ENCODE measurements at regions not wholly inside any gene's neighbourhood (a gene's known extent, or its start where the extent isn't known, plus 50 kb on each side); places are given as distances from the start of the nearest gene placed in this dataset.

- DNase-seq, result peak; percentile 4
These were observed 192.7 kb downstream of the FGFR2 start for GRCh38 chr10:121405549-121405948.

- no peak for DNase-seq
These were observed 192.3 kb downstream of the FGFR2 start for GRCh38 chr10:121405953-121406352.

- DNase-seq, result no peak
These were observed 191.3 kb downstream of the FGFR2 start for GRCh38 chr10:121406823-121407545.

GRCh38 chr10:121409466-121410104, 188.7 kb downstream of the FGFR2 start:
- DNase-seq, result no peak

- no peak for DNase-seq
These were observed 187.2 kb downstream of the FGFR2 start for GRCh38 chr10:121411004-121411403.

GRCh38 chr10:121413951-121414350, 184.3 kb downstream of the FGFR2 start:
- DNase-seq, result no peak

- no peak for DNase-seq
These were observed 183.7 kb downstream of the FGFR2 start for GRCh38 chr10:121414366-121415062.

- no peak for DNase-seq
These were observed 183.2 kb downstream of the FGFR2 start for GRCh38 chr10:121415063-121415399.

- no peak for DNase-seq
These were observed 182.2 kb downstream of the FGFR2 start for GRCh38 chr10:121416071-121416470.

GRCh38 chr10:121417298-121417697, 180.9 kb downstream of the FGFR2 start:
- DNase-seq, result no peak

GRCh38 chr10:121418126-121418777, 180.0 kb downstream of the FGFR2 start:
- DNase-seq, result no peak

- DNase-seq, result no peak
These were observed 178.2 kb downstream of the FGFR2 start for GRCh38 chr10:121420006-121420405.

GRCh38 chr10:121422096-121422495, 176.1 kb downstream of the FGFR2 start:
- no peak for DNase-seq

GRCh38 chr10:121425623-121426022, 172.6 kb downstream of the FGFR2 start:
- DNase-seq, result no peak

- no peak for DNase-seq
These were observed 171.9 kb downstream of the FGFR2 start for GRCh38 chr10:121426307-121426706.
